AML-193 (cell line): ENCODE measurements at regions not wholly inside any gene's neighbourhood (a gene's known extent, or its start where the extent isn't known, plus 50 kb on each side); places are given as distances from the start of the nearest gene placed in this dataset.
A peak's percentile ranks its signal among the peaks of the same experiment; 100 is the strongest.
"Not testable (repeated sequence)": the region's sequence is repeated elsewhere in the genome, so short reads cannot be mapped to it uniquely, and the experiment has no call there.

ENCODE experiments used
- DNase-seq, 2 experiments: peaks; one replicate each; lab custom pipeline; 2025; lab: John Stamatoyannopoulos, UW

DNA sequence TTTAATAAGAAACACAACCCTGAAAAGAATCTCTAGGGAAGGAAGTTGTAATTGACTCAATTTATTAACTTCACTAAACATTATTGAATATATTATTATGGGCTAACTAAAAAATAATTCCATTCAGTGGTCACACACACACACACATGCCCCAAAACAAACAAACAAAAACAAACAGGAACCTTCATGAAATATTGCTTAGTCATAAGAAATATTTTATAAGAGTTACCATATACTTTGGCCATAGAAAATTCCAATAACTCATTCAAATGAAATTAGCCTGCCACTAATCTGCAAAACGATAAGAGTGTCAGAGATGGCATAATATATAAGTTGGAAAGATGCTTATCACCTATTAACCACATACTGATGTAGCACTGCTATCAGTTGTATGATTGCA lies 268.4 kb upstream of the AMIGO2 start:
- no peak for DNase-seq

DNA sequence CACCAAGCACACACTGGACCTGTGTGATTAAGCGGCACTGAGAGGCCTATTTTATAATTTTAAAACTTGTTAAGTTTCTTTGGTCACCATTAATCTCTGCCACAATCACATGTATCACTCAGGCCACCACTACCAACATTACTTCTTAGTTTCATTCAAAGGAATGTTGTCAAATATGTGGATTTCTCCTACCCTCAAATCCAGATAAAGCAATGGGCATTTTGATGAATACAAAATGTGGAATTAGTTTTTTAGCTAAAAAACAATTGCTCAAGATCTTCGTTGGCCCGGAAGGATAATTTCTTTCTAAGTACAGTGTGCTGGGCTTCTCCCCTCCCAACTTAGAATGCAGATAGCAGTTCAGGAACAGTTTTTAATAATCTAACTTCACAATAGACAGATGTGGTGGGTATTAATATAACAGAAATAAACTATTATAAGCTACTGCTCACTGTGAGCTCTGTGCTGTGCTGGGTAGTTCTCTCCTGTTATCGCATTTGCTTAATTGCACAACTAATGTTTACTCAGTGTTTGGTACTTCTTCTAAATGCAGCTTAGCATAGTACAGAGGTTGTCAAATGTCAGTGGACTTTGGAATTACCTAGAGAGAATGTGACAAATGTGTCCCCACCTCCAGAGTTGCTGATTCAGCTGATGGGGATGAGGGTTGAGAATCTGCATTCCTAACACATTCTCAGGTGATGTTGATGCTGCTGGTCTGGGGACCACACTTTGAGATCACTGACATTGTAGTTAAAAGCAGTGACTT lies 266.7 kb upstream of the AMIGO2 start:
- no peak for DNase-seq

DNA sequence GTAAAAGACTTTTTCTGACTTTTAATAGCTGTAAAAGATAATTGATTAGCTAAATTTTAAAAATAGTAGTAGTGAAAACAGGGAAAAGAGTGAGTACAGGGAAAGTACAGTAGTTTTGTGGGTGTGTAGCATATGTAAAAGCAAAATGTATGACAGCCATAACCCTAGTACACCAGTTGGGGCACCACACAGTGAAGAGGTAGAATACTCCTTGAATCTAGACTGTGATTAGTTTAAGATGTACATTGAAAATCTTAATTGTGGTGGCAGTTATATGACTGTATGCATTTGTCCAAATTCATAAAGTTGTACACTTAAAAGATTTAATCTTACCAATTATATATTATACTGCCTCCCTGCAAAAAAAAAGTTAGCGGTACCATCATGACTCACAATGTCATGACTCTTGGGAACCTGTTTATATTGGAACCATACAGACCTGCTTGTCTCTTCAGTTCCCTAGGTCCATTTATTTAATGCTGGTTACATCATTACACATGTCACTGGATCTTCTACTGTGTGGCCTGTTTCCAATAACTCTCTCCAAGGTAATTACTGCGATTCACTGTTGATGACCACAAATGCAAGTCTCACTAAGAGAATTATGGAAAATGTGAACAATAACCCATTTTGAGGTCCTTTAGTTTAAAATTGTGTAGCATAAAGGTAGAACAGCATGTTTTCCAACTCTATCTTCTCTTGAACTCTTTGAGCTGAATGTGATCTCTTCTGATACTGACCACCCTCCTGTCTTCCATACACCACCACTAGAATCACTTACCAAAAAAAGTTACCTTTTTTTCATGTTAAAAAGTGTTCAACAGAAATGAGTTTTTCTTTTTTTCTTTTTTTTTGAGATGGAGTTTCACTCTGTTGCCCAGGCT lies 264.2 kb upstream of the AMIGO2 start:
- no peak for DNase-seq

DNA sequence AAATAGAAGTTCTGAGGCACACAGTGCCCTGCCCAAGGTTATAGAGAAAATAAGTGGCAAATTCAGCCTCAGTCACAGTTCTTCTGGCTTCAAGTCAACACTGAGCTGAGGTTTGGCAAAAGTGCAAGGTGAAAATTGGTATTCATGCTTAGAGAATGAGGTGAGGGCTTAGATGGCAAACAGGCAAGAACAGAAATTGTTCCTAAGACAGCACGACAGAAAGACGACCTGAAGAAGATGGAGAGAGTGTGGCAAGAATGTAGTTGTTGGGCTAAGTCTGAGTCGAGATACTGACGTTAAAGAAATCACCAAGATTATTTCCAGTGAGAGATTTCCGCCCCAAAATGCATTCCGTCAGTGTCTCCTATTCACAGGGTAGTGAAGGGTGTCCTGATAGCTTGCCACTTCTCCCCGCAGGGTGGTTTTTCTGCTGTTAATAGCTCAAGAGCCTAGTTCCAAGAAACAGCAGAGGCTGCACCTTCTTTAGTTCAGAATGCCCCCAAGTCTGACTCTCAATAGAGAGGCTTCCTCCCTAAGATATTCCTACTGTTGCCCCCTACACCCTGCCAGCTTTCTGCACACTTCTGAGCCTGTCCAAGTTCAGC lies 260.8 kb upstream of the AMIGO2 start:
- no peak for DNase-seq

DNA sequence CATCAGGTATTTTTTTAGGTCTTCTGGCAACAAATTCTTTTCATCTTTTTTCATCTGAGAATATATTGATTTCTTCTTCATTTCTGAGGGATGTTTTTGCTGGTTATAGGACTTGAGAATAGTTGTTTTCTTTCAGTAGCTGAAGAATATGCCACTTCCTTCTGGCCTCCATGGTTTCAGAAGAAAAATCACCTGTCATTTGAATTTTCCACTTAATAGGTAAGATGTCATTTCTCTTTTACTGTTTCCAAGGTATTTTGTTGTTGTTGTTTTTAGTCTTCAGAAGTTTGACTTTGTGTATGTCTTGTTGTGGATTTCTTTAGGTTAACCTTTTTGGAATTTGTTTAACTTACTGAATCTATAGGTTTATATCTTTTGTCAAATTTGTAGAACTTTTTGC lies 257.8 kb upstream of the AMIGO2 start:
- DNase-seq: no peak

DNA sequence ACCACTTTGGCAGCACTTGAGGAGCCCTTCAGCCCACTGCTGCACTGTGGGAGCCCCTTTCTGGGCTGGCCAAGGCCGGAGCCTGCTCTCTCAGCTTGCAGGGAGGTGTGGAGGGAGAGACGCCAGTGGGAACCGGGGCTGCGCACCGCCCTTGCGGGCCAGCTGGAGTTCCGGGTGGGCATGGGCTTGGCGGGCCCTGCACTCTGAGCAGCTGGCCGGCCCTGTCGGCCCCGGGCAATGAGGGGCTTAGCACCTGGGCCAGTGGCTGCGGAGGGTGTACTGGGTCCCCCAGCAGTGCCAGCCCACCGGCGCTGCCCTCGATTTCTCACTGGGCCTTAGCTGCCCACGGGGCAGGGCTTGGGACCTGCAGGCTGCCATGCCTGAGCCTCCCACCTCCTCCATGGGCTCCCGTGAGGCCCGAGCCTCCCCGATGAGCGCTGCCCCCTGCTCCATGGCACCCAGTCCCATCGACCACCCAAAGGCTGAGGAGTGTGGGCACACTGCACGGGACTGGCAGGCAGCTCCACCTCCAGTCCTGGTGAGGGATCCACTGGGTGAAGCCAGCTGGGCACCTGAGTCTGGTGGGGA lies 253.6 kb upstream of the AMIGO2 start:
- DNase-seq: not testable (repeated sequence)

DNA sequence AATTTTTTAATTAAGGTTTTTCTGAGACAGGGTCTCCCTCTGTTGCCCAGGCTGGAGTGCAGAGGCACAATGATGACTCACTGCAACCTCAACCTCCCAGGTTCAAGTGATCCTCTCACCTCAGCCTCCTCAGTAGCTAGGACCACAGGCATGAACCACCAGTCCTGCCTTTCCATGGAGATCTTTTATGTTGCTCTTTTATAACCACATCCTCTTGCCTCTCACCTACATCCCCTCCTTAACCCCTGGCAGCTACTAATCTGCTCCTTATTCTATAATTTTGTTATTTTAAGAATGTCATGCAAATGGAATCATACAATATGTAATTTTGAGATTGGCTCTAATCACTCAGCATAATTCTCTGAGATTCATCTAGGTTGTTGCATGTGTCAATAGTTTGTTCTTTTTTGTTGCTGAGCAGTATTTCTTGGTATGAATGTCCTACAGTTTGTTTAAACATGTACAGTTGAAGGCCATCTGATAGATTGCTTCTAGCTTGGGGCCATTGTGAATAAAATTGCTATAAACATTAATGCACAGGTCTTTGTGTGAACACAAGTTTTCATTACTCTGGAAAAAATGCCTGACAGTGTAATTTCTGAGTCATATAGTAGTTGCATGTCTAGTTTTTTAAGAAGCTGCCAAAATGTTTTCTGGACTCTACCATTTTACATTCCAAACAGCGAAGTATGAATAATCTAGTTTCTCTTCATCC lies 249.2 kb upstream of the AMIGO2 start:
- DNase-seq: no peak

DNA sequence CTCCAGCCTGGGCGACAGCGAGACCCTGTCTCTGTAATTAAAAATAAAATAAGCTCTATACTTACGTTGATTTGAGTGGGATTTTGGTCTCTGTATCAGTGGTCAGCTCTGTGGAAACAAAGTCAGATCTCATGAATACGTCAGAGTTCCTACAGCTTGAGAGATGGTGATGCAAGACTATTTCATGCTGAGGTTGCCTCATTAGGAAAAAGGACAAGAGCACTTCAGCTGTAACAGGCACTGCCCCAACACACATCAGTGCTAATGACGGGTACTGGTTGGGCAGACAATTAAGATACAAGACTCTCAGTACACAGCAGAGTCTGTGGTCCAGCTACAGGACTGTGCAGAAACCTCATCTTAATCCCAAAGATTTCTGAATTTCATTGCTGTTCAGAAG lies 246.4 kb upstream of the AMIGO2 start:
- DNase-seq: no peak

DNA sequence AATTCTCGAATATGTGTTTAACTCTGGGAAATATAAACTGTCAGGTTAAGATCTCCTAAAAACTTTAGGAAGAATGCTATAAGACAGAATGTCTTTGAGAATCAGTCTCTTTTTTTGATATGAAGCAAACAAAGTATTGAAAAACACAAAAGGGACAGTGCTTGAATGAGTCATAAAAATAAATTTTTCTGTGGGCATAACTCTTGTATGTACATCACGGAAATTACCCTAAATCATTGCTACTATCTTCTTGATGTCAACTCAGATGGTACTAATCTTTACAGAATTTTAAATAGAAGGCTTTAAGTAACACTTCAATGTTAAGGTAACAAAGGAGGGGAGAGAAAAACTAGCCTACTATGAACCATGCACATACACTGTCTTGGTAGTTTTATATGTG lies 244.0 kb upstream of the AMIGO2 start:
- DNase-seq: no peak

DNA sequence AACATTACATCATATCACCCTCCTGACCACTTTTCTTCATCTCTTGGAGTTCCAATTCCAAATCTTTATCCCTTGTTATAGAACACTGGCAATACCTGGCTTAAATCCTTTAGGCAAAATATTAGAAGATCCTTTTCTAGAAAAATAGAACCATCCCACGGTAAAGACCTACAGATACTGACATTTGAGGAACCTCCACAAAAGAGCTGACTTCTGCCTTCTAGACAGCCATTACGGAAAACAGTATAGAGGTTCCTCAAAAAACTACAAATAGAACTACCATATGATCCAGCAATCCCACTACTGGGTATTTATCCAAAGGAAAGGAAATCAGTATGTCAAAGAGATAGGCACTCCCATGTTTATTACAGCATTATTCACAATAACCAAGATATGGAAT lies 241.7 kb upstream of the AMIGO2 start:
- DNase-seq: no peak

DNA sequence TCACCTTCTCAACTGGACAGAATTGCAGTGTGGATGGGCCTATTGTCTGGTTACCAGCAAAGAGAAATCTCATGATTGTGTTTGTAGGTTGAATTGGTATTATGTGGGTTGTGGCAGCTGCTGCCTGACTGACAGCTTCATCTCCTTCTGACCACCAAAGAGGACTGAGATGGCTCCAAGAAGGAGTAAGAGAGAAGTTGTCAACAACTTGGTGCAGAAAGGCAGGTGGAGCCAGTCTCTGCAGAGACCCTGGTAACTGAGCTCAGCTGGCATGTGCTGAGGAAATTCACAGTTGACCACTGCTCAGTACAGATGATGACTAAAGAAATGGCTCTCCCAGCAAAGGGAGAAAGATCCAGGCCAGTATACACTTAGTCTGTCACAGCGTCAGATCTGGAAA lies 240.0 kb upstream of the AMIGO2 start:
- no peak for DNase-seq

DNA sequence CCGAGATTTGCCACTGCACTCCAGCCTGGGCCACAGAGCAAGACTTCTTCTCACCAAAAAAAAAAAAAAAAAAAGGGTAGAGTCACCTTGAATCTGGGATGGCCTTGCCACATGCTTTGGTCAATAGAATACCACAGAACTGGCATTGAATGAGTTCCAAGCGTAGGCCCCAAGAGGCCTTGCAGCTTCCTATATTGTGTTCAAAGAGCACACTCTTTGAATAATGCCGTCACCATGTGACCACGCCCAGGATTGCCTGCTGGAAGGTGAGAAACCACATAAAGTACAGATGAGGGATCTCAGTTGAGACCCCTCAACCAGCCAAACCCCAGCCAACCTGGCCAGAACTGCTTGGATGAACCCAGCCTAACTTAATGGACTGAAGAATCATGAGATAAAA lies 239.2 kb upstream of the AMIGO2 start:
- DNase-seq: no peak

DNA sequence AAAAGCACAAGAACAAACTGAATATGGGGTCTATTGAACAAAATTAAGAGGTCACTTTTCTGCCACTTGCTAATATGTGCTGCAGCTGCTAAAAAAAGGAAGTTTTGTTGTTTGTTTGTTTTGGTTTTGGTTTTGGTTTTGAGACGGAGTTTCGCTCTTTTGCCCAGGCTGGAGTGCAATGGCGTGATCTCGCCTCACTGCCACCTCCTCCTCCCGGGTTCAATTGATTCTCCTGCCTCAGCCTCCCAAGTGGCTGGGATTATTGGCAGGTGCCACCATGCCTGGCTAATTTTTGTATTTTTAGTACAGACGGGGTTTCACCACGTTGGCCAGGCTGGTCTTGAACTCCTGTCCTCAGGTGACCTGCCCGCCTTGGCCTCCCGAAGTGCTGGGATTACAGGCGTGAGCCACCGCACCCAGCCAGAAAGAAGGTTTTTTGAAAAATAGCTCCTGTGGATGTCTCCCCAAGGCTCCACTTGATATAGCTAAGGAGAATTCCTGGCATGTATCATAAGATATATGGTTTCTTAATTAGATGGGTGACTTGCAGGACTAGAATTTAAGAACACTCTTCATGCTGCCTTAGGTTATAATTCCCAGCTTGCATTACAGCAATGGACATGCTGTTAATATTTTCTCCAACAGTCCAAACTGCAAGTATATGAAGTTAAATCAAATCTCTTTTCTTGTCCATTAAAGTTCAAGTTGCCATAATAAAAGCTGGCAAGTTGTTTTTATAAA lies 237.6 kb upstream of the AMIGO2 start:
- no peak for DNase-seq

DNA sequence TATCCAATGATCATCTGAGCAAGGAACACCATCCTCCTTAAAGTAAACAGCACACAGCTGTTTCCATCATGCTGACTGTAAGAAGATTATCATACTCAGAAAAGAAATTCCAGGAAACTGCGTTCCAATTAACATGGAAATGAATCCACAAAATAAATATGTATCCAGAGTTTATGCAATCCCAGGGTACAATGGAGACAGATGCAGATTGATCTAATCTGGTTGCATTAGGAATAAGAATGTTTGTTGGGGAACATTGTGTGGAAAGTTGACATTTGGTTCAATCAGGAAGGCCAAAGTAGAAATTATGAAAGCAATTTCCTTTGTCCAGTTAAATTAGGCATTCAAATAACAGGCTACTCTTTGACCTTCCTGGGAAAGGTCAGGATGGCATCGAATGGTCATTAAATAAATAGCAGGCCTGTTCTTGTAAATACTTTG lies 236.9 kb upstream of the AMIGO2 start:
- no peak for DNase-seq

DNA sequence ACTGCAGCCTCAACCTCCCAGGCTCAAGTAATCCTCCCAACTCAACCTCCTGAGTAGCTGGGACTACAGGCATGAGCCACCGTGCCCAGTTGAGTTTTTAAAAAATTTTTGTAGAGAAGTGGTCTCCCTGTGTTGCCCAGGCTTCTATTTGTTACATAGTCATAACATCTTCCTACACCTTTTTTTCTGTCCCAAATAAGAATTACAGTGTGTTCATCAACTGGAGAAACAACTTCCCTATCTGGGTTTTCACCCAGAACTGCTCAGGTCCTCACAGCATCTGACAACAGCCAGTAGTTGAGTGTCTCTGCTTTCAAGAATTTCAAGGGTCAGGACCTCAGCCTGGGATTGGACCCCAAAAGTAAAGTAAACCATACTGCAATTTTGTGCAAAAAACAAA lies 235.2 kb upstream of the AMIGO2 start:
- no peak for DNase-seq

DNA sequence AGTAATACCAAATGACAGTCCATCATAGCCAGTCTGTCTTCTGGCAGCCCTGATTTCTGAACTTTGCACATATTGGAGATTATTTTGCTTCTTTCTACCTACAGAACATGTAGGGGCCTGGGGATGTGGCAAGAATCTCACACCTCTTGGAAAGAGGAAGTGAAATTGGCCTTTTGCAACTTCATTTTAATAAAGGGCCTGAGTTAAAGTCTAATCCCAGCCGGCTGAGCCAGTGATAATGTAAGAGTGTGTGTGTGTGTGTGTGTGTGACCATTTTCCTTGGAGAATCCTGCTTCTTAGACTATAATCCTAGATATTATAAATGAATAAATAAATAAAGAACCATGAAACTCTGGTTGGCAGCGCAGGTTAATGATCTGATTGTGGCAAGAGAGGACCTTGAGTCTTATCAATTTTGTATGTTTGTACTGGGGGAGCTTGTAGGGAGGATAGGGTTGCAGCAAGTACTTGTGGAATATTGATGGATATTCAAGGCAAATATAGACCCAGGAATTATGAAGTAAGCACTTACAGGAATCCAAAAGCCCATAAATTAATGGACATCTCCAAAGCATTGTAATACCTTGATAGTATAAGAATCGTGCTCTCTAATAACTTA lies 233.2 kb upstream of the AMIGO2 start:
- DNase-seq: peak; percentile 4 to 12

DNA sequence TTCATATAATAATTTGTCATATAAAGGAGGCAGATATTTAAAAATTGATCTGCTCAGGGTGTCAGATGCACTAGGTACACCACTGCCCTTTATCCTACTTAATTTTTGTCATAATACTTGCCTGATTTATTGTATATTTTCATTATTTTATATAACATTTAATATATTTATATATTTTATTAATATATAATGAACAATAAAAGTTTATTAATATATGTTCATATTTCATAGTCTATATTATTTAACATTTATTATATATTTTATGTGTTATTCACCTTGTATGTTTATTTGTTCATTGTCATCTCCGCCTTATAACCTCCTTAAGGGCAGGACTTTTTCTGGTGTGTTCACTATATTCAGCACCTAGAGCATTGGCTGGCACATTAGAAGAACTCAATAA lies 232.4 kb upstream of the AMIGO2 start:
- DNase-seq: no peak

DNA sequence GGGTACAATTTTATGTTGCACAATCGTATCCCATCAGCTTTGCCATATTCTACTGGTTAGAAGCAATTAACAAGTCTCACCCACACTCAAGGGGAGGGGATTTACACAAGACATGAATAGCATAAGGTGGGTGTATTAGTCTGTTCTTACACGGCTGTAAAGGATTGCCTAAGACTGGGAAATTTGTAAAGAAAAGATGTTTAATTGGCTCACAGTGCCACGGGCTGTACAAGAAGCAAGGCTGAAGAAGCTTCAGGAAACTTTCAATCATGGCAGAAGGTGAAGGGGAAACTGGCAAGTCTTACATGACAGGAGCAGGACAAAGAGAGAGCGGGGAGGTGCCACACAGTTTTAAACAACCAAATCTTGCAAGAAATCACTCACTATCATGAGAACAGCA lies 231.8 kb upstream of the AMIGO2 start:
- DNase-seq: no peak

DNA sequence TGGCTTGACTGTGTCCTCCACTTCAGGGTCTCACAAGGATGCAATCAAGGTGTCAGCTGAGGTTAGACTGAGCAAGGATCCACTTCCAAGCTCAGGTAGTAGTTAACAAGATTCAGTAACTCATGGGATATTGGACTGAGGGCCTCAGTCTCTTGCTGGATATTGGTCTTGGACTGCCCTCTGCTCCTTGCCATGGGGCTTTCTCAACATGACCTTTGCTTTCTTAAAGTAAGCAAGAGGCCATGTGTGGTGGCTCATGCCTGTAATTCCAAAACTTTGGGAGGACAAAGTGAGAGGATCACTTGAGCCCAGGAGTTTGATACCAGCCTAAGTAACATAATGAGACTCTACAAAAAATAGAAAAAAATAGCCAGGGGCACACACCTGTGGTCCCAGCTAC lies 231.3 kb upstream of the AMIGO2 start:
- DNase-seq: no peak

DNA sequence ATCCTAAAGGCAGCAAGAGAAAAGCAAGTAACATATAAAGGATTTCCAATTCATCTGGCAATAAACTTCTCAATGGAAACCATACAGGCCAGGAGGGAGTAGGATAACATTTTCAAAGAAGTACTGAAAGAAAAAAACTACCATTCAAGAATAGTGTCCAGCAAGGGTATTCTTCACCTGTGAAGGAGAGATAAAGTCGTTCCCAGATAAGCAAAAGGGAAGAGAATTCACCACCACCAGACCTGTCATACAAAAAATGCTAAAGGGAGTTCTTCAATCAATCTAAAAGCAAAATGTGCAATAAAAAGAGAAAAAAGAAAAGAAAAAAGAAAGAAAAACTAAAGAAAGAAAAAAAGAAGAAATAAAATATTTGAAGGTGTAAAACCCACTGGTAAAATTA lies 228.9 kb upstream of the AMIGO2 start:
- DNase-seq: no peak
